MCF 10A (cell line): ENCODE measurements at regions not wholly inside any gene's neighbourhood (a gene's known extent, or its start where the extent isn't known, plus 50 kb on each side); places are given as distances from the start of the nearest gene placed in this dataset.

Source experiments
- BruUV-seq: library from RNA; stranded (reverse); fragments of 400-500 nt; replicated peaks from 2 replicates; lab custom pipeline; 2021; lab: Mats Ljungman, UMichigan
- CTCF ChIA-PET: fragments of 300-600 bp; sonication (Branson Sonifier 250); formaldehyde crosslinking; extraction: SDS; loops from one replicate; lab custom pipeline; 2021; ENCODE audit warnings: antibody characterized with exemption, inconsistent platforms; lab: Yijun Ruan, JAX
- POLR2A ChIA-PET: fragments of 300-600, 350-650 bp; sonication (Branson Sonifier 250); formaldehyde crosslinking; extraction: SDS; loops from one replicate; lab custom pipeline; 2020; ENCODE audit warnings: antibody characterized with exemption, inconsistent platforms; lab: Yijun Ruan, JAX
- DNase-seq: peaks from one replicate; pipeline ENCODE4 v3.0.0-alpha.2; 2018; ENCODE audit not compliant: unreplicated experiment
- H3K27ac Mint-ChIP-seq: one replicate; pipeline ENCODE4 v1.8.0; 2022; ENCODE audit warnings: mild to moderate bottlenecking, low read depth, mixed read lengths; ENCODE audit not compliant: unreplicated experiment
- H3K27me3 Mint-ChIP-seq: one replicate; pipeline ENCODE4 v1.8.0; 2022; ENCODE audit warnings: mixed read lengths; ENCODE audit not compliant: insufficient read depth, unreplicated experiment
- H3K36me3 Mint-ChIP-seq: one replicate; pipeline ENCODE4 v1.8.0; 2022; ENCODE audit warnings: mild to moderate bottlenecking, moderate library complexity, mixed read lengths; ENCODE audit not compliant: insufficient read depth, unreplicated experiment
- H3K4me1 Mint-ChIP-seq: one replicate; pipeline ENCODE4 v1.8.0; 2022; ENCODE audit warnings: mixed read lengths; ENCODE audit not compliant: insufficient read depth, unreplicated experiment
- H3K4me3 Mint-ChIP-seq: one replicate; pipeline ENCODE4 v1.8.0; 2022; ENCODE audit warnings: mild to moderate bottlenecking, moderate library complexity, mixed read lengths; ENCODE audit not compliant: unreplicated experiment
- H3K9me3 Mint-ChIP-seq: one replicate; pipeline ENCODE4 v1.8.0; 2022; ENCODE audit warnings: mixed read lengths; ENCODE audit not compliant: unreplicated experiment
- CTCF ChIP-seq: fragments of 200-600 bp; IDR thresholded peaks from one replicate; pipeline ENCODE4 v1.8.0; 2022; ENCODE audit warnings: antibody characterized with exemption, mild to moderate bottlenecking; ENCODE audit not compliant: unreplicated experiment
- intact Hi-C: fragments of 100-400 bp; cut with micrococcal nuclease; formaldehyde crosslinking; loops from 2 replicates; pipeline ENCODE4 v1.14.1; 2022

GRCh38 chr11:116193321-116194131, 579.3 kb downstream of the BUD13 start:
- Mint-ChIP-seq H3K27ac (no peak overlapping the region), H3K27me3 (no peaks in the 10 kb centered on the region), H3K4me3 (no peak overlapping the region), H3K36me3 (no peaks in the 10 kb centered on the region), H3K4me1 (no peaks in the 10 kb centered on the region), H3K9me3 (peaks cover 47% of the 10 kb centered on the region)
- DNase-seq = no peak
- ChIA-PET CTCF (no interaction called here), POLR2A (no interaction called here)
- intact Hi-C loops = no loop called here
- TF ChIP-seq CTCF = no peak
- no TSS peak for BruUV-seq

DNA sequence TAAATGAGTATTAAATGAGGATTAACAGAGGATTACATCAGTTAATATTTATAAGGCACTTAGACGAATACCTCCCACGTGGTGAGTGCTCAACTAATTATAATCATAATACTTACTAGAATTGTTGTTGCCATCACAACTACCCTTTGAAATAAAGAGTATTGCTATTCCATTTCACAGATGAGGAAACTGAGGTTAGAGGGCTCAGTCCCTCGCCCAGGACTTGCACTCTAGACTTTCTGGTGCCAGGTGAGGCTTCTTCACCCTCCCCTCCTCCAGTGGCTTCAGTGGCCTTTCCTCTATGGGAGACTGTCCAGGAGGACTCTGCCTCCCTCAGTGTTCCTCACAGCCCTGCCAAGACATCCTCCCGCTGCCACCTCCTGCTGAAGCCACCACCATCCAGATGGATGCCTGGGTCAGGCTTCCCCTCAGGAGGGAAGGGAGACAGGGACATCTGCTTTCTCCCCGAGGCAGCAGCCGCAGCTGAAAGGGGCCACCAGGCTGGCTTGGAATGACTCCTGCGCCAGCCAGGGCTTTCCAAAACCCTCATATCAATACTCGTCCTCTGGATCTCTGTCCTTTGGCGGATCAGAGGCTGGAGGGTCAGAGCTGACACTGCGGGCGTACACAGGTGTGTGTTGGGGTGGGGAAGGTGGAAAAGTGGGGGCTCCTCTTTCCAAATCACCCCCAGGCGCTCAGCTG, 580.1 kb downstream of the BUD13 start:
- H3K4me1 Mint-ChIP-seq = no peaks in the 10 kb centered on the region
- intact Hi-C loops = no loop called here
- no peak overlapping the region for H3K27ac Mint-ChIP-seq
- ChIA-PET CTCF (no interaction called here), POLR2A (no interaction called here)
- no peak overlapping the region for H3K4me3 Mint-ChIP-seq
- no peak for DNase-seq
- peaks cover 55% of the 10 kb centered on the region for H3K9me3 Mint-ChIP-seq
- H3K36me3 Mint-ChIP-seq = no peaks in the 10 kb centered on the region
- no peaks in the 10 kb centered on the region for H3K27me3 Mint-ChIP-seq
- TF ChIP-seq CTCF = no peak
- BruUV-seq = no TSS peak

DNA sequence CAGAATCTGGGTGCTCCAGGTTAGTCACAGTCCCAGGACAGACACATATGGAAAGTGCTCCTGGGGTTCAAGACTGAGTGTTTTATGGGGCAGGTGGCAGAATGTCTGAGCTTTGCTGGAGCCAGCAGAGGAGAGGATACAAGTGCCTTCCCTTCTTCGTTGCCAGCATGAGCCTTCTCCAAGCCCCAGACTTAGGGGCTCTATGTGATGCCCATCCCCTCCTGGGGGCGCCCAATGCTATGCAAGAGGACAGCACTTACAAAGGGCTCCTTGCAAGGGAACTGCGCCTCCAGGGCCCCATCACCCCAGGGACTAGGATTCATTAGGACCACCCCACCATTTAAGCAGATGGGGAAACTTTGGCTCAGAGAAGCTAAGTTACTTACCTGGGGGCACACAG, 581.9 kb downstream of the BUD13 start:
- Mint-ChIP-seq H3K27me3 (no peaks in the 10 kb centered on the region), H3K9me3 (peaks cover 49% of the 10 kb centered on the region), H3K4me3 (no peak overlapping the region), H3K36me3 (peaks cover 4% of the 10 kb centered on the region), H3K4me1 (no peaks in the 10 kb centered on the region), H3K27ac (no peak overlapping the region)
- DNase-seq = no peak
- no TSS peak for BruUV-seq
- POLR2A ChIA-PET = no interaction called here
- CTCF ChIA-PET = interaction anchor here (1.3 kb wide), 1 partner anchor 26 kb away, joined by 3 read pairs; no protein-coding TSS in a partner anchor
- TF ChIP-seq CTCF = no peak
- intact Hi-C loops = no loop called here

DNA sequence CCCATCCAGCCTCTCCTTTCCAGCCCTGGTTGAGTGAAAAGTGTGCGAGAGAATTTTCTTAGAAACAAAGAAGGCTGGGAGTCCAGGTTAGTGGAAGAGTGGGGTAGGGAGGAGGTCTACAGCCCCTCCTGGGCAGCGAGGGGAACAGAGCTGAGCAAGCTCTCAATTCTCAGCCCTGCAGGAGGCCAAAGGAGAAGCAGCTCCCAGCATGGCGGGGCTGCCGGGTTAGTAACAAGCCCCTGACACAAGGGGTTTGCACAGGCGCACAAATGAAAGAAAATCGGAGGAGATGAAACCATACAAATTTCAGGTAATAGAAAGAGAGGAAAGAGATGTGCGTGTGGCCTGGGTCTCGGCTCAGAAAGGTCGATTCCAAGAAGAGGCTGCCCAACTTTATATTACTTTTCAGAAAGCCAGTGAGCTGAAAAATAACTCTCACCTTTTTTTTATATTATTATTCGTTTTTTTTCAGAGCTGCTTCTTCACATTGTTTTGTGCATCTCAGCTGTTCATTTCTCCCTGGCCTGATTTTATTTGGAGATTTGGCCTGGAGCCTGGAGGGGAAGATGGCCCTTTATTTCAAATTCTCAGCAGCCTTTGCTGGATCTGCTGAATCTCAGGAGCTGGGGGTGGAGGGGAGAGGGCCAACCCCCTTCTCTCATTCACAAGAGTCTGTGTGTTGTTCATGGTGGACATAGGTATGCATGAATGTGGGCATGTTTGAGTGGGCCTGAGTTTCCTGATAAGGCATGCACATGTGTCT, 583.2 kb downstream of the BUD13 start:
- Mint-ChIP-seq H3K27ac (no peak overlapping the region), H3K9me3 (peaks cover 50% of the 10 kb centered on the region), H3K27me3 (no peaks in the 10 kb centered on the region), H3K4me3 (no peak overlapping the region), H3K36me3 (peaks cover 4% of the 10 kb centered on the region), H3K4me1 (no peaks in the 10 kb centered on the region)
- TF ChIP-seq CTCF = no peak
- intact Hi-C loops = no loop called here
- no TSS peak for BruUV-seq
- DNase-seq = no peak
- ChIA-PET POLR2A (no interaction called here), CTCF (interaction anchor here (0.7 kb wide), 2 partner anchors 80 to 89 kb away, joined by 4 to 5 read pairs; no protein-coding TSS in a partner anchor)
